Heart left ventricle (tissue), 16 donors: ENCODE measurements at regions not wholly inside any gene's neighbourhood (a gene's known extent, or its start where the extent isn't known, plus 50 kb on each side); places are given as distances from the start of the nearest gene placed in this dataset.
A peak's percentile ranks its signal among the peaks of the same experiment; 100 is the strongest.

ENCODE experiments used
- ATAC-seq, 4 donors: fragments of 200-7000 bp; cut with Tn5 transposase; one replicate each; pipeline ENCODE4 v1.9.1; 2020 to 2022; ENCODE audit warnings: moderate library complexity in 4 of 4, mild to moderate bottlenecking in 3 of 4, moderate number of reproducible peaks in 1 of 4
- DNase-seq, 5 donors: peaks; one replicate each; pipeline ENCODE4 v3.0.0-alpha.2; 2020
- H3K27ac ChIP-seq, 12 donors: fragments of 200-600 bp; sonication (generic) in 4 of 12; one replicate each; pipeline versions ENCODE4 v1.5.0 to v1.8.0; 2016 to 2022; ENCODE audit warnings: mild to moderate bottlenecking in 2 of 12
- H3K27me3 ChIP-seq, 9 donors: fragments of 200-600 bp; sonication (generic) in 2 of 9; one replicate each; pipeline versions ENCODE4 v1.5.1 to v1.8.0; 2016 to 2022; ENCODE audit warnings: mild to moderate bottlenecking in 3 of 9
- H3K36me3 ChIP-seq, 9 donors: fragments of 200-600 bp; sonication (generic) in 2 of 9; one replicate each; pipeline versions ENCODE4 v1.5.0 to v1.8.0; 2018 to 2022; ENCODE audit warnings: mild to moderate bottlenecking in 2 of 9
- H3K4me1 ChIP-seq, 12 donors: fragments of 200-600 bp; sonication (generic) in 4 of 12; one replicate each; pipeline versions ENCODE4 v1.5.0 to v1.8.0; 2016 to 2022; ENCODE audit warnings: mild to moderate bottlenecking in 3 of 12
- H3K4me3 ChIP-seq, 12 donors: fragments of 200-600 bp; sonication (generic) in 4 of 12; one replicate each; pipeline versions ENCODE4 v1.5.0 to v1.8.0; 2017 to 2022; ENCODE audit warnings: mild to moderate bottlenecking in 9 of 12, moderate library complexity in 4 of 12
- H3K9me3 ChIP-seq, 12 donors: fragments of 200-600 bp; sonication (generic) in 4 of 12; one replicate each; pipeline versions ENCODE4 v1.5.0 to v1.8.0; 2016 to 2022; ENCODE audit warnings: mild to moderate bottlenecking in 1 of 12
- CTCF ChIP-seq, 12 donors: fragments of 200-600 bp; sonication (generic) in 4 of 12; IDR thresholded peaks; one replicate each; pipeline versions ENCODE4 v1.5.0 to v1.8.0; 2018 to 2022; ENCODE audit warnings: antibody characterized with exemption in 12 of 12, mild to moderate bottlenecking in 5 of 12
- POLR2A ChIP-seq, 2 donors: fragments of 450-650 bp; IDR thresholded peaks; one replicate each; pipeline ENCODE4 v1.6.1; 2017; ENCODE audit warnings: antibody characterized with exemption in 2 of 2, mild to moderate bottlenecking in 2 of 2, moderate library complexity in 2 of 2
- WGBS, 4 donors: extraction: QIAGEN DNeasy Blood & Tissue Kit in 2 of 4; methylation state at CpG; one replicate each; pipeline versions ENCODE4 v1.1.5 to v1.1.7; 2013 to 2018; 5-methylcytosine and 5-hydroxymethylcytosine counted together
- intact Hi-C, 10 donors: fragments of 100-400 bp; cut with DNase I; formaldehyde crosslinking; loops; one replicate each; pipeline versions ENCODE4 v1.11.1 to v1.14.2; 2022
- donor health status: ischemic (EF 13 %, LVEDD 7.1; RV severe dilation, severe dysfunction).
- donor health status: healthy with polysubstance abuse.
- donor health status: DM: no; HTN: yes; CAD: no.
- donor health status: DM: no; HTN: no; CAD: no.
- donor health status: ischemic (EF 25% LVEDD 6.9; RV normal size, moderate dysfunction).
- donor health status: ischemic (EF 25% LVEDD 5.7; RV mildly dilated, moderate dysfunction).
- donor health status: healthy.
- donor health status: DM: yes; HTN: yes; CAD: no.
- donor health status: ischemic (EF 35%, LVEDD 5.7; RV mildly dilated, moderate dysfunction).
- donor health status: nonischemic (EF 11% LVEDD 7.7; RV severe dilation, severe dysfunction).
- donor health status: DM: yes; HTN: yes; CAD: no.
- donor health status: PGD.
- donor health status: ischemic (EF 29% LVEDD 5.4; RV normal size, mild dysfunction).
- donor health status: nonischemic (EF 23%, LVEDD 6.1; RV moderate dilation, normal function).

- Histone ChIP-seq H3K27ac (no peak overlapping the region), H3K4me1 (no peaks in the 10 kb centered on the region), H3K27me3 (no peaks in the 10 kb centered on the region), H3K36me3 (no peaks in the 10 kb centered on the region), H3K4me3 (no peak overlapping the region), H3K9me3 (no peaks in the 10 kb centered on the region)
- 76 to 87% (median 78%) methylated on average over 7 of the region's 7 CpGs for WGBS, 4 donors
- TF ChIP-seq POLR2A (IDR thresholded peaks at IDR 0.05) = no peak
- no peak for TF ChIP-seq CTCF (IDR thresholded peaks at IDR 0.05)
- peak in 1 of 5 donors; percentile 45 for DNase-seq
- no peak for ATAC-seq
- intact Hi-C loops = no loop called here
These were observed 926.9 kb upstream of the EDIL3 start for GRCh38 chr5:85311536-85311935.

GRCh38 chr5:85320495-85320894 lies 935.8 kb upstream of the EDIL3 start:
- Histone ChIP-seq H3K27ac (no peak overlapping the region), H3K4me1 (no peaks in the 10 kb centered on the region), H3K4me3 (no peak overlapping the region), H3K27me3 (no peaks in the 10 kb centered on the region), H3K36me3 (no peaks in the 10 kb centered on the region), H3K9me3 (peaks cover 0 to 4% (median 0%) of the 10 kb centered on the region in 12 donors)
- DNase-seq (no peak), ATAC-seq (no peak)
- WGBS, 4 donors = 55 to 65% (median 61%) methylated on average over 6 of the region's 6 CpGs
- intact Hi-C loops = no loop called here
- no peak for TF ChIP-seq CTCF (IDR thresholded peaks at IDR 0.05)
- TF ChIP-seq POLR2A (IDR thresholded peaks at IDR 0.05) = no peak

GRCh38 chr5:85333276-85333675 lies 948.6 kb upstream of the EDIL3 start:
- ATAC-seq (no peak), DNase-seq (no peak)
- 61 to 78% (median 70%) methylated on average over 1 of the region's 1 CpG for WGBS, 4 donors
- no peak overlapping the region for H3K27ac ChIP-seq
- H3K27me3 ChIP-seq = no peaks in the 10 kb centered on the region
- H3K4me1 ChIP-seq = no peaks in the 10 kb centered on the region
- H3K4me3 ChIP-seq = no peak overlapping the region
- intact Hi-C loops = no loop called here
- peaks cover 0 to 9% (median 0%) of the 10 kb centered on the region in 12 donors for H3K9me3 ChIP-seq
- no peak for TF ChIP-seq POLR2A (IDR thresholded peaks at IDR 0.05)
- no peaks in the 10 kb centered on the region for H3K36me3 ChIP-seq

GRCh38 chr5:85337435-85337834 lies 952.8 kb upstream of the EDIL3 start:
- H3K36me3 ChIP-seq = no peaks in the 10 kb centered on the region
- no peaks in the 10 kb centered on the region for H3K9me3 ChIP-seq
- H3K27me3 ChIP-seq = no peaks in the 10 kb centered on the region
- 49 to 64% (median 58%) methylated on average over 5 of the region's 5 CpGs for WGBS, 4 donors
- no peak for ATAC-seq
- no peak for DNase-seq
- no peaks in the 10 kb centered on the region for H3K4me1 ChIP-seq
- H3K27ac ChIP-seq = no peak overlapping the region
- no peak overlapping the region for H3K4me3 ChIP-seq
- intact Hi-C loops = no loop called here
- TF ChIP-seq CTCF (IDR thresholded peaks at IDR 0.05) (no peak), POLR2A (IDR thresholded peaks at IDR 0.05) (no peak)

- intact Hi-C loops = no loop called here
- Histone ChIP-seq H3K4me3 (no peak overlapping the region), H3K9me3 (no peaks in the 10 kb centered on the region), H3K27me3 (no peaks in the 10 kb centered on the region), H3K36me3 (no peaks in the 10 kb centered on the region), H3K27ac (no peak overlapping the region), H3K4me1 (no peaks in the 10 kb centered on the region)
- ATAC-seq (no peak), DNase-seq (no peak)
- no peak for TF ChIP-seq POLR2A (IDR thresholded peaks at IDR 0.05)
- TF ChIP-seq CTCF (IDR thresholded peaks at IDR 0.05) = no peak
These were observed 956.1 kb upstream of the EDIL3 start for GRCh38 chr5:85340790-85341189.
